Panc1 (cell line): ENCODE measurements at regions not wholly inside any gene's neighbourhood (a gene's known extent, or its start where the extent isn't known, plus 50 kb on each side); places are given as distances from the start of the nearest gene placed in this dataset.

ENCODE experiments used
- ATAC-seq: fragments of 200-7000 bp; cut with Tn5 transposase; 2 replicates; pipeline ENCODE4 v1.9.1; 2020; ENCODE audit warnings: mild to moderate bottlenecking, moderate library complexity
- BruUV-seq: library from RNA; stranded (reverse); fragments of 400-500 nt; replicated peaks from 2 replicates; lab custom pipeline; 2021; lab: Mats Ljungman, UMichigan
- CTCF ChIA-PET: fragments of 300-600 bp; sonication (Branson Sonifier 250); formaldehyde crosslinking; loops from one replicate; lab custom pipeline; 2022; ENCODE audit warnings: antibody characterized with exemption; lab: Charles Lee
- POLR2A ChIA-PET: fragments of 300-600 bp; sonication (Branson Sonifier 250); formaldehyde crosslinking; loops from one replicate; lab custom pipeline; 2022; ENCODE audit warnings: antibody characterized with exemption; lab: Charles Lee
- DNase-seq: peaks from one replicate; pipeline ENCODE4 v3.0.0-alpha.2; 2010; ENCODE audit warnings: low read depth, low spot score
- H3K27ac ChIP-seq: 2 replicates; pipeline ENCODE4 v1.5.1; 2011; ENCODE audit warnings: mild to moderate bottlenecking, low read length, inconsistent platforms
- H3K27me3 ChIP-seq: fragments of 200-500 bp; sonication (Bioruptor generic); 2 replicates; pipeline ENCODE4 v1.6.0; 2014; ENCODE audit warnings: low read length, inconsistent platforms; ENCODE audit not compliant: control insufficient read depth, insufficient read depth
- H3K36me3 ChIP-seq: fragments of 200-500 bp; sonication (Bioruptor generic); 2 replicates; pipeline ENCODE4 v1.5.1; 2014; ENCODE audit warnings: inconsistent platforms, mild to moderate bottlenecking, low read length, moderate library complexity; ENCODE audit not compliant: control insufficient read depth, insufficient read depth
- H3K4me1 ChIP-seq: 2 replicates; pipeline ENCODE4 v1.5.1; 2011; ENCODE audit warnings: inconsistent platforms, mild to moderate bottlenecking, low read length, moderate library complexity; ENCODE audit not compliant: control insufficient read depth, insufficient read depth
- H3K4me3 ChIP-seq, 2 experiments: 2 replicates each; pipeline ENCODE4 v1.5.1; 2011 to 2012; ENCODE audit warnings: low read depth in 2 of 2, low read length in 2 of 2, mild to moderate bottlenecking in 2 of 2, inconsistent platforms in 1 of 2, moderate library complexity in 1 of 2
- H3K9me3 ChIP-seq: fragments of 200-500 bp; sonication (Bioruptor generic); 2 replicates; pipeline ENCODE4 v1.5.1; 2014; ENCODE audit warnings: low read depth, mild to moderate bottlenecking, inconsistent platforms, low read length, moderate library complexity; ENCODE audit not compliant: control insufficient read depth, insufficient read depth
- CTCF ChIP-seq: fragments of 450-650 bp; IDR thresholded peaks from 2 replicates; pipeline ENCODE4 v1.5.1; 2017; ENCODE audit warnings: mild to moderate bottlenecking
- POLR2AphosphoS5 ChIP-seq: IDR thresholded peaks from 2 replicates; pipeline ENCODE4 v1.6.1; 2012; ENCODE audit warnings: mild to moderate bottlenecking, low read depth, low read length, moderate library complexity
- REST ChIP-seq, 2 experiments: IDR thresholded peaks; 2 replicates each; pipeline ENCODE4 v1.6.1; 2011 to 2012; ENCODE audit warnings: low read depth in 2 of 2, control low read depth in 1 of 2, low read length in 1 of 2, mild to moderate bottlenecking in 1 of 2, moderate library complexity in 1 of 2; ENCODE audit not compliant: insufficient read depth in 1 of 2
- SIN3A ChIP-seq: IDR thresholded peaks from 2 replicates; pipeline ENCODE4 v1.6.1; 2012; ENCODE audit warnings: low read depth, mild to moderate bottlenecking, low read length, moderate library complexity, borderline replicate concordance; ENCODE audit not compliant: insufficient read depth
- TCF7L2 ChIP-seq: IDR thresholded peaks from 2 replicates; pipeline ENCODE4 v1.6.1; 2011; ENCODE audit warnings: mild to moderate bottlenecking, low read depth, low read length, inconsistent platforms
- in situ Hi-C: cut with HindIII; loops from 2 replicates; pipeline ENCODE4 v1.10.0; 2016; ENCODE audit warnings: low sequenced_read_pairs, low pct_unique_long_range_greater_than_20kb
- intact Hi-C: fragments of 100-400 bp; cut with micrococcal nuclease; formaldehyde crosslinking; loops from one replicate; pipeline ENCODE4 v1.10.0; 2022; ENCODE audit not compliant: unreplicated experiment

- no peaks in the 10 kb centered on the region for H3K4me1 ChIP-seq
- POLR2A ChIA-PET: no interaction called here
- DNase-seq (no peak), ATAC-seq (no peak)
- BruUV-seq: no TSS peak
- TF ChIP-seq TCF7L2: no peak
- TF ChIP-seq POLR2AphosphoS5: no peak
- no peak for TF ChIP-seq CTCF
- no peak for TF ChIP-seq SIN3A
- TF ChIP-seq REST (IDR thresholded peaks at IDR 0.05; ENCODE audit: insufficient read depth in 1 of 2, low read depth in 2 of 2, low read length in 1 of 2): no peak
- H3K27me3 ChIP-seq: no peaks in the 10 kb centered on the region
- H3K9me3 ChIP-seq: no peaks in the 10 kb centered on the region
- CTCF ChIA-PET: interaction anchor here (0.5 kb wide), 1 partner anchor 478 kb away, joined by 3 read pairs; no protein-coding TSS in a partner anchor
- H3K4me3 ChIP-seq: no peak overlapping the region
- intact Hi-C loops: no loop called here
- in situ Hi-C loops: no loop called here
- no peak overlapping the region for H3K27ac ChIP-seq
- H3K36me3 ChIP-seq: no peaks in the 10 kb centered on the region
Measured at GRCh38 chr2:120606280-120606679, 129.4 kb upstream of the GLI2 start.

- Histone ChIP-seq H3K27ac (no peak overlapping the region), H3K4me3 (no peak overlapping the region), H3K4me1 (no peaks in the 10 kb centered on the region), H3K9me3 (no peaks in the 10 kb centered on the region), H3K36me3 (no peaks in the 10 kb centered on the region), H3K27me3 (no peaks in the 10 kb centered on the region)
- ChIA-PET CTCF (interaction anchor here (1.0 kb wide), 1 partner anchor 9 kb away, joined by 3 read pairs; no protein-coding TSS in a partner anchor), POLR2A (no interaction called here)
- ATAC-seq: no peak
- BruUV-seq: no TSS peak
- in situ Hi-C loops: no loop called here
- no peak for DNase-seq
- TF ChIP-seq POLR2AphosphoS5: no peak
- TF ChIP-seq SIN3A: no peak
- no peak for TF ChIP-seq REST (IDR thresholded peaks at IDR 0.05; ENCODE audit: insufficient read depth in 1 of 2, low read depth in 2 of 2, low read length in 1 of 2)
- TF ChIP-seq TCF7L2: no peak
- no peak for TF ChIP-seq CTCF
- intact Hi-C loops: no loop called here
Measured at GRCh38 chr2:120606931-120607330, 128.7 kb upstream of the GLI2 start.
